SU-DHL-6 (cell line): ENCODE measurements at regions not wholly inside any gene's neighbourhood (a gene's known extent, or its start where the extent isn't known, plus 50 kb on each side); places are given as distances from the start of the nearest gene placed in this dataset.

Source experiments
- CTCF ChIP-seq: fragments of 200-600 bp; sonication (generic); IDR thresholded peaks from one replicate; pipeline ENCODE4 v1.5.1; 2017; ENCODE audit warnings: antibody characterized with exemption, mild to moderate bottlenecking, low read length, moderate library complexity; ENCODE audit not compliant: insufficient read depth, poor library complexity, severe bottlenecking
- EZH2phosphoT487 ChIP-seq: fragments of 200-600 bp; sonication (generic), shearing (Covaris generic); conservative IDR thresholded peaks from 2 replicates; pipeline ENCODE4 v1.6.1; 2018; ENCODE audit warnings: mild to moderate bottlenecking, antibody characterized with exemption, low read length, moderate library complexity, mixed read lengths

DNA sequence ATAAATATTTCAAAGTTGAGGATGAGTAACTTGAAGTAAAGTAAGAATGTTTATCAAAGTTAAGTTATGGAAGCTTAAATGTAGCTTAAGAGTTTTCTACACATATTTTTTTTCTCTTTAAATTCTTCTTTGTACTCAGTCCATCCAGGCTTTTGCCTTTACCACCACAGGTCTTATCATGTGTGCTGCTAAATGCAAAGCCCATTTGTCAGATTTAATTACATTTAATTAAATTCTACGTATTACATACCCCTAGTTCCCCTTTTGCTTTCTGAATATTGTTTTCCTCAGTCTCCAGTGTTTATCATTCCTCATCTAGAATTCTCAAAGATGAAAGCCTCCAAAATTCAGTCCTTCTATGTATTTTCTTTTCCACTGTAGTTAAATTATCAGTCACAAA is 1841.9 kb downstream of the EFNA5 start:
- TF ChIP-seq CTCF (no peak), EZH2phosphoT487 (no peak)
